HG02884 (cell line): ENCODE measurements at regions not wholly inside any gene's neighbourhood (a gene's known extent, or its start where the extent isn't known, plus 50 kb on each side); places are given as distances from the start of the nearest gene placed in this dataset.
"Not testable (repeated sequence)": the region's sequence is repeated elsewhere in the genome, so short reads cannot be mapped to it uniquely, and the experiment has no call there.

Experiments
- ATAC-seq: cut with Tn5 transposase; IDR thresholded peaks from one replicate; pipeline ENCODE4 v1.9.1; 2021; ENCODE audit warnings: mild to moderate bottlenecking, moderate library complexity; ENCODE audit not compliant: unreplicated experiment

DNA sequence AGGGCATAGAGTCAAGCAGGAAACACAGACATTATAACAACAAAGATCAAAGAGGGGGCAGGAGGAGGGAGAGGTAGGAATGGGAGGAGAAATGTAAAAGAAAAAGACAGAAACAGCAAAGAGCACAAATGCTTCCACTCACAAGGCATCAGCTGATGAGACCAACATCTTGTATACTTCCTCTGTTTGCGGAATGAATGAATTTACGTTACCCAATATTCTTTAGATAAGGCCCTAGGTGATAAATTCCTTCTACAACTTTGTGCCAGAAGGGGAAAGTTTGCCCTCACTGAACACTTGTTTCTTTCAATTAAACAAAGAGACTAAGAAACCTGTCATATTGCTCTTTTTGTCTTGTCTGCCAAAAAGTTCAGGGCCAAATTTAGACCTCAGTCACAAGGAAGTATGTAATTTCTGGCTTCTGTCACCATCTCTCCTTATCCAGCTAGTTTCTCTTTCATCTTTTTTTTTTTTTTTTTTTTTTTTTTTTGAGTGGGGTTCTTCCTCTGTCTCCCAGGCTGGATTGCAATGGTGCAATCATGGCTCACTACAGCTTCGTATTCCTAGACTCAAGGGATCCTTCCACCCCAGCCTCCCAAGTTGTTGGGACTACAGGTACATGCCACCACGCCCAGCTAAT, 116.4 kb upstream of the NANOS1 start:
- no peak for ATAC-seq

DNA sequence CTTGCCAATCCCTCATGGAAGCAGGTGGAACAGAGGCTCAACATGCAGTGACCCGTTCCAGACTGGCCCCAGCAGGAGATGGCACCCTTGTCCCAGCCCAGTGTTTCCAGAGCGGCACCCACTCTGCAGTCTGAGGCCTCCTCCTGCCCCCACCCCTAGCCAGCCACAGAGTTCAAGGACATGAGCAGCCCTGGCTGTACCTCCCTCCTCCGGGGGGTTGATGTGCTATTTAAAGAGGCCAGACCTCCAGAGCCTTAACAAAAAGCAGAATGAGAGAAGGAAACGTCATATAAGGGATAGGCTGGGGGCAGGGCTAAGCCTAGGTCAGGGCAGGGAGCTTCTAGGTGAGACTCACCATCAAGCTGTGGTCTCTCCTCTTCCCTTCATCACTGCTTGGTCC, 115.7 kb upstream of the NANOS1 start:
- no peak for ATAC-seq

DNA sequence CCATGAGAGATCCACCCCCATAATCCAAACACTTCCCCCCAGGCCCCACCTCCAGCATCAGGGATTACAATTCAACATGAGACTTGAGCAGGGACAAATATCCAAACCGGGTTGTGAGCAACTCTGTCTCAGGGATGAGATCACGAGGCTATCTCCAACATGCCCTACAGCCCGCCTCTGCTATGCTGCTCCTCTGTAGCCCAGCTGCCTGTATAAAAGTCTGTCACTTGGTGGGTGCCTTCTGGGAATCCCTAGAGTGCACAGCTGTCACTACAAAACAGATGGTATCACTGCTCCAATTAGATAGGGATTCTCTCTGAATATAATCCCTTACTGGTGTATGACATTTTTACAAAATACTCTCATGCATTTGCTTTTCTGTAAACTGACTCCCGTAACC, 114.9 kb upstream of the NANOS1 start:
- no peak for ATAC-seq

DNA sequence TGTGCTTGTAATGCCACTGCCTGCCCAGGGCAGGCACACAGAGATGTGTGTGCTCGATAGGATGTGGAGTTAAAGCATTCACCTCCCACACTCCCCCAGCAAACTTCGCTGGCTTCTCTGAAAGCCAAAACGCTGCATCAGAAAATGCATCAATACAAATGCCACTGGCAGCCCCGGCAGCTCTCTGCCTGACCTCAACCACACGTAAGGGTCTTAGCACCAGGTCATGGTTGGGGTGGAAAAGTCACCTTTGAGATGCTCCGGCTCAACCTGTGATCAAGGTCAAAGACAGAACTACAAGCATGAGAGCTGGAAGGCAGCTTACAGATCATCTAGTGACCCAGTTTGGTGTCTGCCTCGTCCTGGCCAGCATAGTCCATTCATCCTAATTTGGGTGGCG, 114.4 kb upstream of the NANOS1 start:
- ATAC-seq = no peak

DNA sequence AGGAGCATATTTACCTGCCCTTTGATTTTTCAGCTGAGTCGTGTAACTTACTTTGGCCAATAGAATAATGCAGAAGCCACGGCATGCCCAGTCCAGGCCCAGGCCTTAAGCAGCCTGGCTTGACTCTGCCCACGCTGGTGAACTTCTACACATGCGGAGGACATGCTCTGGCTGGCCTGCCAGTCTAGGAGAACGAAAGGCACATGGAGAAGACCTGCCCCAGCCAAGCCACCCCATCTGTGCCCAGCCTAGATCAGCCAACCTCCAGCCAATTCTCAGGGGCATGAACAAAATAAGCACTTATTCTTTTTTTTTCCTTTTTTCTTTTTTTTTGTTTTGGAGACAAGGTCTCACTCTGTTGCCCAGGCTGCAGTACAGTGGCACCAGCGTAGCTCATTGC, 112.7 kb upstream of the NANOS1 start:
- no peak for ATAC-seq

DNA sequence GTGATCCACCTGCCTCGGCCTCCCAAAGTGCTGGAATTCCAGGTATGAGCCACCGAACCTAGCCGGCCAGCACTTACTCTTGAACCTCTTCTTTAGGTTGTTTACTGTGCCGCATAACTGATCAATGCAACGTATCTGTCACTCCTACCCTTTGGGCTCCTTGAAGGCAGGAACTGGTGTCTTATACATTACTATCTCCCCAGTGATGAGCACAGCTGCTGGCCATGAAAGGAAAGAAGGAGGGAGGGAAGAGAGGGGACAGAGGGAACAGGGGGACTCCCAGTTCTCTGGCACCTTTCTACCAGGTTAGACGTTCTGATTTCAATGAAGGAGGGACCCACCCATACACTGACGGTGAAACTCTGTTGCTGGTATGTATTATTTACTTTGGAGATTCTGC, 111.8 kb upstream of the NANOS1 start:
- no peak for ATAC-seq

DNA sequence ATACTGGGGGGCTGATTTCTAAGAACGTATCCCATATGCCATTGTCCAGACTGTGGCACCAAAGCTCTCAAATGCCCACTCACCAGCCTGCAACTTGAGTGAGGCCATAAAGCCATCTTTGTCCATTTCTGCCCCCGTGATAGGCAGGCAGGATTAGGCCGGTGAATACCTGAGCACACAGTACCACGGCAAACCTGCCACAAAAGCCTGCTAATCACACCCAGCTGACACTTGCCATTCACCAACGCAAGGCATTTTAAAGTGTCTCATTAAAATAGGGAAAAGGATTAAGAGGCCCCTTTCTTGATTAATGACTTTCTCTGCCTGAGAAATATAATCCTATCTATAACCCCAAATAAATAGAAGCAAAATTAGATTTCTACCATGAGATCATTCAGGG, 111.4 kb upstream of the NANOS1 start:
- no peak for ATAC-seq

DNA sequence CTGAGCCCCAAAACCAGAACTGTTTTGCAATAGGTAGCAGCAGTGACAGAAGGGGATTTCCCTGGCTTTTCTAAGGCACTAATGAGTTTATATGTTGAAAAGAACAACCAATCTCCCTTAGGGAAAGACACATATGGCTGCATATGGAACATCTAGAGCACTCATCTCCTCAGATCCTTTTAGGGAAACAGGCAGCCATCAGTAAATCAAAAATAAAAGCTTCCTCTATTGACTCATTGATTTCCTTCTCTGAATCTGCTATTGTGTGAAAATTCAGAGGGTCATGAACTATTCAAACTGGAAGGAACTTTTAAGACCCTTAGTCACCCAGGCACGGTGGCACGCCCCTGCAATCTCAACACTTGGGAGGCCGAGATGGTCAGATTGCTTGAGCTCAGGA, 110.9 kb upstream of the NANOS1 start:
- no peak for ATAC-seq

DNA sequence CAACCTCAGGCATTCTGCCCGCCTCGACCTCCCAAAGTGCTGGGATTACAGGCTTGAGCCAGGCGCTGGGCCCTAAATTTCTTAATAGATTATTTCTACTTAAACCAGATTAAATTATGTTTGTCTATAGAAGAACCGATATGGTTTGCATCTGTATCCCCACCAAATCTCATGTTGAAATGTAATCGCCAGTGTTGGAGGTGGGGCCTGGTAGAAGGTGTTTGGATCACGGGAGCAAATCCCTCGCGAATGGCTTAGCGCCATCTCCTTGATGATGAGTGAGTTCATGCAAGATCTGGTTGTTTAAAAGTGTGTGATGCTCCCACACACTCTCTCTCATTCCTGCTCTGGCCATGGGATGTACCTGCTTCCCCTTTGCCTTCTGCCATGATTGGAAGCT, 109.3 kb upstream of the NANOS1 start:
- ATAC-seq = no peak

DNA sequence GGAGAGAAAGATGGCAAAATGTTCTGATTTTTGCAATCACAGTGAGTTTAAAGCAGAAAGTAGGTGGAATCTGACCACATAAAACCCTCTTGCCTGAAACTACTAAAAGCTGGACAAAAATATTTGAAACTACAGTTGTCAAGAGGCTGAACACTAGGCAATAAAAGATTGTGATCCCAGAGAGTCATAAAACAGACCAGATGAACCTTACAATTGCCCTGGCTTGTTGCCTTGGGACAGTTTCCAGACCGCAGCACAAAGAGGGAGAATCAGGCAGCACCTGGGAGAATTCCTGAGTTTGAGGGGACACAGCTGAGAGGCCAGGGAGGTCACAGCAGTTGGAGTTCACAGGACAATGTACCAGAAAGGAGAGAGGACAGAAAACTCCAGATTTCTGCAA, 107.3 kb upstream of the NANOS1 start:
- ATAC-seq = no peak

DNA sequence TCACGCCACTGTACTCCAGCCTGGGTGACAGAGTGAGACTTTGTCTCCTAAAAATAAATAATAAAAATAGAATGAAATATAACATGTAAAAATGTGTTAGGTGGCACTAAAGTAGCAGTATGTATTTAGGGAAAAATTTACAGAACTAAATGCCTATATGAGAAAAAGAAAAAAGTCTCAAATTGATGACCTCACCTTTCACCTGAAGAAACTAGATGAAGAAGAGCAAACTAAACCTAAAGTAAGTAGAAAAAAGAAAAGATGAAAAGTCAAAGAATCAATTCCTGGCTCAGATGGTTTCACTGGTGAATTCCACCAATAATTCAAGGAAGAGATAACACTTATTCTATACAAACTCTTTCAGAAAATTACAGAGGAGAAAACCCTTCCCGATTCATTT, 106.5 kb upstream of the NANOS1 start:
- ATAC-seq = no peak

DNA sequence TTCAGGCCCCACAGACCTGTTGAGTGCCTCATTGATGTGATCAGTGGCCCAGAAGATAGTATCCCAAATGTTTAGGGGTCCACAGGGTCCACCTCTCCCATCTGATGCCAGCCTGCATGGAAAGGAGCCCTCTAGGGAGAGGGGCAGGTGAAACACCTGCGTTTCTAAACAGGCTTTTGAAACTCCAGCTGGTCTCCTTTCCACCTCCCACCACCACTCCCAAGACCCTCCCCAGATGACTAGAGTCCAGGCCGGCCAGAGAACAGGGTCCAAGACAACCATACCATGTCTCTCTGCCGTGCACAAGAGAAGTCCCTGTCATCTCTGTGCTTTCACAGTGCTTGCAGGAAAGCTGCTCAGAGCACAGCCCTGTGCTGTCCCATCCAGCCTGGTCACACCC, 105.0 kb upstream of the NANOS1 start:
- no peak for ATAC-seq

DNA sequence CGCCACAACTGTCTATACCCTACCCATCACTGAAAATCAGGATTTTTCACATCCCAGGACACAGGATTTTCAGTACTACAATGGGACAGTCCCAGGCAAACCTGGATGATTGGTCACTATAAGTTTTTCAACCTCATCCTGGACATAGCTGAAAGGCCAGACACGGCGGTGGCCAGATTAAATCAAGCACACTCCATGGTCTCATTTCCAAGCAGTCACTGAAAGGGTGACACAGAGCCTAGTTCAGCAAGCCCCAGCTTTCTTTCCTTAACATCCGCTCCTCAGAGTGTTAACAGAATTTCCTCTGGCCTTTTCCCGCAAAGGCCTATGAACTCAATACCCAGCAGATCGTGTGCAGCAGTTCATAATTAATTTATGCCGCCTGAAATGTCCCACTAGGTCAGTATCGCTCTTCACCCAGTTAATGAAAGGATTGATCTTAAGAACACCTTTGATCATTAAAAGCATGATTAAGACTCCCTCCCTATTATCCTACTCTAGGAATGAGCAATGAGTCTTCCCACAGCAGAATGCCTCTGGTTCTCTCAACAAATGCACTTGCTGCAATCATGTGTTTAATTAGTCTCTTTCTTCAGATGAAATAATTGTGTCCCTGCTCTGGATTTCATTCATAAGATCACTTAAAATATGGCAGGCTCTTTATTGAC, 104.0 kb upstream of the NANOS1 start:
- ATAC-seq = no peak

DNA sequence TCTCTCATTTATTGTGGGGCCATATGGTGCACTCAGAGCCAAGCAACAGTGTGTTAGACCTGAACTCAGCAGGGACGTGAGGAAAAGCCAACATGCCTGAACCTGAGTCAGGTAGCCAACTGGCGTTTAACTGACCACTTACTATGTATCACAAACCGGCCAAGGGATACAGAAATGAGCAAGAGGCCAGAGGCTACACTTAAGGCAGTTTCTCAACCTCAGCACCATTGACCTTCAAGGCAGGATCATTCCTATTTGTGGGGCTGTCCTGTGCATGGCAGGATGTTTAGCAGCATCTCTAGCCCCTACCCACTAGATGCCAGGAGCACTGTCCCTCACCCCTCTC, 103.5 kb upstream of the NANOS1 start:
- no peak for ATAC-seq

DNA sequence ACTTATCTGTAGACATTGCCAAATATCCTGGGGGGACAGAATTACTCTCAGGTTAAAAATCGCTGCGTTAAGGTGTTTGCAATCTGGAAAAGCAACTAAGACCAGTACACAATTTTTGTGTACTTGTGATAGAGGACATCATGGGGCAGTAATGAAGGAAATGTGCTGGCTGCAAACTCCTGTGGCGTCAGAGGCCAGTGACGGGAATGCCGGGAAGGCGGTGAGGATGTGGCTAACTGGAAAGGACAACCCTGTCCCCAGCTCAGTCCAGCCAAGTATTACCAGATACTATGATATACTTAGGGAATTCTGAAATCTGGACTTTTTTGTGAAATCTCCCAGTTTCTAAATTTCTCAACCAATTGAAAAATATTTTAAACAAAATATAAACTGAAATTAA, 103.1 kb upstream of the NANOS1 start:
- ATAC-seq = no peak

DNA sequence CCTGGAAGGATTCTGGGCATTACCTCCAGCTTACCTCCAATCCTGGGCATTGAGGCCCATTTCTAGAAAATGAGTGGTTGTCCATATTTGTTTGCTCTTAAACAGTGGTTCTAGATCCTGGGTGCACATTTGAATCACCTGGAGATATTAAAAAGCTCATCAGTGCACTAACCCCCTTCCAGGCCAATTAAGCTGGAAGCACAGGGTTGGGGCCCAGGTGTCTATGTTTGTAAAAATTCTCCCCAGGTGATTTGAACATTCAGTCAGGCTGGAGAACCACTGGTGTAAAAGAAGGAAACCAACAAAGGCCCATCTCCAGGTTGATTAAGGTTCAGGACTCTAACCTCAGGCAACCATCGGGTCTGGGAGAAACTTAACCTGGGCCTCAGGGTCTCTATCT, 102.6 kb upstream of the NANOS1 start:
- no peak for ATAC-seq

DNA sequence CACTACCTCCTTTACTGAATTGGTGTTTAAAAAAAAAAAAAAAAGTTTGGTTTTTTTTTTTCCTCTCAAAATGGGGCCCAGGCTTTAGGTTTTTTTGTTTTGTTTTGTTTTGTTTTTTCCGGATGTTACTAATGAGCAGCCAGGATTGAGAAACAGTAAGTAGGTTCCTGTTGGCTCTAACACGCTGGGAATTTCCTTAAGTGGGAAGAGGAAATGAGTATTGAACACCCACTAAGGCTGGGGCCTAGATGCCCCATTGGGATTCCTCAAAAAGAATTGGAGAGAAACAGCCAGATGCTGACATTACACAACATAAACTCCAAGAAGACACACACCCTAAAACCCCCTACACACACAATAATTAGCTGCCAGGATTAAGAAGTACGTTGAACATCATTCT, 102.2 kb upstream of the NANOS1 start:
- ATAC-seq = no peak

DNA sequence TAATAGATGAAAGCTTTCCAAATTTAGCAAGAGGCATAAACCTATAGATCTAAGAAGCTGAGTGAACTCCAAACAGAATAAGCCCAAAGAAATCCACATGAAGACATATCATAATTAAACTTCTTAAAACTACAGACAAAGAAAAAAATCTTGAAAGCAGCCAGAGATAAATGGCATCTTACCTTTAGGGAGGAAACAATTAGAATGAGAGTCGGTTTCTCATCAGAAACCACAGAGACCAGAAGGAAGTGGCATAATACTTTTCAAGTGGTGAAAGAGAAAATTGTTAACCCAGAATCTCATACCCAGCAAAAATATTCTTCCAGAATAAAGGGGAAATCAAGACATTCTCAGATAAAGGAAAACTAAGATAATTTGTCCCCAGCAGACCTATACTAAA, 98.9 kb upstream of the NANOS1 start:
- no peak for ATAC-seq

DNA sequence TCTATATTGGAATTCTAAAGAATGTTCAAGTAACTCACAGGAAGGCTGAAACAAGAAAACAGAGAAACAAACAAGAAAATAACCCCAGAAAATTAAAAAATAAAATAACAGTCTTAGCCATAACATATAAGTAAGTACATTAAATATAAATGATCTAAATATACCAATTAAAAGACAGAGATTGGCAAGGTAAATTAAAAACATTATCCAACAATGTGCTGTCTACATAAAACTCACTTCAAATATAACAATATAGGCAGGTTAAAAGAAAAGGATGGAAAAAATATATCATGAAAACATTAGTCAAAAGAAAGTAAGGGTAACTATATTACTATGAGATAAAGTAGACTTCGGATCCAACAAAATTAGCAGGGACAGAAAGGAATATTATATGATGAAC, 98.1 kb upstream of the NANOS1 start:
- ATAC-seq = no peak

DNA sequence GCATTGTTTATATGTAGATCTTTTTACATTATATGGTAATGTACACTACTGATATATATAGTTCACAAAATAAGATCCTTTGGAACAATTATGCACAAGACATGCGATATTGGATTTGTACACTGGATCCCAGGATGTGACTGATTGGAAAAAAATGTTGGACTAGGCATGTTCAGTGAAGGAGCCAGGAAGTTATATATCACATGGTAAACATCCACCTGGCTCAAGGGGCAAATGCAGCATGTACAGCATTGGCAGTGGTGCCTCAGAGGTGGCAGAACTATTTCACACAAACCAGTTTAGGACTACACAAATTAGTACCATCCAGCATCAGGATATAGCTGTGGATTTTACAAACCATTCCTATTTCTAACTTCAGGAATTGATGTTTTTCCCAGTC, 97.4 kb upstream of the NANOS1 start:
- ATAC-seq = not testable (repeated sequence)

DNA sequence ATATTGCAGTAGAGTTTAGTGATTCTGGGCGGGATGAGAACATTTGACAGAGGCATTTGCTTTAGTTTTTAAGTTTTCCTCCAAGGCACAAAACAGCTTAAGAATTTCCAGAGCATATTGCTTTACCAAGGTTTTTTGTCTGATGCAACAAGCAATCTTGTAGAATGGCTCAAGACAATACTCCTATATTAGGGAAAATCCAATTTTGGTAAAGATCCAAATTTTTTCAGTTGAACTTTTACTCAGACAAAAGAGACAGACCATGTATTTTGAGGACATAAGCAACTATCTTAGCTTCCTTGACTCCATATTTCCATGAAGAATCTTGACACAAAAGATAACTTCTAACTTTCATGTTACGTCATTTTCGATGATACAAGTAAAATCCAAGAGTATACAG, 92.3 kb upstream of the NANOS1 start:
- no peak for ATAC-seq

DNA sequence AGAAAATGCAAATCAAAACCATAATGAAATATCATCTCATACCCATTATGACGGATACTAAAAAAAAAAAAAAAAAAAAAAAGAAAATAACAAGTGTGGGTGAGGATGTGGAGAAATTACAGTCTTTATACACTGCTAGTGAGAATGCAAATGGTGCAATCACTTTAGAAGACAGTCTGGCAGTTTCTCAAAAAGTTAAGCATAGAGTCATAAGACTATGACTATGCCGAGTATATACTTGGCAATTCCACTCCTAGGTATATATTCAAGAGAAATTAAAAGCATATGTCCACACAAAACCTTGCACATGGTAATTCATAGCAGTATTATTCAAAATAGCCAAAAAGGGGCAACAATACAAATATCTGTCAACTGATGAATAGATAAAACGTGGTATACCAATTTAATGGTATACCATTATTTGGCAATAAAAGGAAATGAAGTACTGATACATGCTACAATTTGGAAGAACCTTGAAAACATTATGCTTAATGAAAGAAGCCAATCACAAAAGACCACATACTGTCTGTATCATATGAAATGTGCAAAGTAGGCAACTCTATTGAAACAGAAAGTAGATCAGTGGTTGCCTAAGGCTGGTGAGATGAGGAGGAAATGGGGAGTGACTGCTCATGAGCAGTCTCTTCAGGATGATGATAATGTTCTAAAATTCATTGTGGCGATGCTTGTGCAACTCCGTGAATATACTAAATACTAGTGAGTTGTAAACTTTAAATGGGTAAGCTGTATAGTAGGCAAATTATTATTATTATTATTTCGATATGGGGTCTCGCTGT, 90.1 kb upstream of the NANOS1 start:
- no peak for ATAC-seq
